ENCODE measurements at regions not wholly inside any gene's neighbourhood (a gene's known extent, or its start where the extent isn't known, plus 50 kb on each side); places are given as distances from the start of the nearest gene placed in this dataset.

DNA sequence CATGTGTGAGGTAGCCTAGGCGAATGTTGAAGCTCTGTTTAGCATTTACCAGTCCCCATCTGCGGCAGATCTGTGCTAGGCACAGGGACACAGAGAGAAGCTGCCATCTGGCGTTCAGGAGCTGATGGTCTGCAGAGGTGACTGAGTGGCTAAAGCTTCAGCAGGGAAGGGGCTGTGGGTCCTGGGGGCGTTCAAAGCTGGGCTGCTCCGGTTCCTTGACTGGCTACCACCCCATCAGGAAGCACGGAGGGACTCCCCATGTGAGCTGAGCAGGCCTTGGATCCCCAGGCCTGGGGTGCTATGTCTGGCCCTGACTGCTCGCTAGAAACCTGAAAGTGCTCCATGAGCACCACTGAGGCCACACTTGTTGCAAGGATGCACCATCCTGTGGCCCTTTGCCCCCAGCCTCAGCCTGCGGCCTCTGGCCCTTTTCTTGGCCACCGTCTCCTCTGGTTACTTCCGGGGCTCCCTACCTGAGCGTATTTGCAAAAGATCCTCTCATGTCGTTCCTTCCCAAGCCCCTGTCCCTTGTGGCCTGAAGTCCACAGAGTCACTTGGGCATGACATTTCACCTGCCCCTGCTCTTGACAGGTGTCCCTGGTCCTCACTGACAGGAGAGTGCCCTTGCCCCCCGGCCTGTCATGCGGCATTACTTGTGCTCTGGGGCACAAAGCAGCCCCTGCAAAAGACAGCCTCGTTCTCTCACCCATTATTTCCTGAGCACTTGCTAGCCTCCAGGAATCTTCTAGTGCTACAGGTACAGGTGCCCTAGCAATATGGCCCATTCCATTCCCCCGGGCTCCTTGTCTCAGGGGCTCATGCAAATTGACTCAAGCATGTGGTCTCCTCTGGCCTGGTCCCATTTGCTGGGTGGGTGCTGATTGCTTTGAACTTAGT, 108.1 kb downstream of the GLRX3 start:
- TF ChIP-seq POLR2A (IDR thresholded peaks at IDR 0.05): no peak
- TF ChIP-seq, protein P1, sequence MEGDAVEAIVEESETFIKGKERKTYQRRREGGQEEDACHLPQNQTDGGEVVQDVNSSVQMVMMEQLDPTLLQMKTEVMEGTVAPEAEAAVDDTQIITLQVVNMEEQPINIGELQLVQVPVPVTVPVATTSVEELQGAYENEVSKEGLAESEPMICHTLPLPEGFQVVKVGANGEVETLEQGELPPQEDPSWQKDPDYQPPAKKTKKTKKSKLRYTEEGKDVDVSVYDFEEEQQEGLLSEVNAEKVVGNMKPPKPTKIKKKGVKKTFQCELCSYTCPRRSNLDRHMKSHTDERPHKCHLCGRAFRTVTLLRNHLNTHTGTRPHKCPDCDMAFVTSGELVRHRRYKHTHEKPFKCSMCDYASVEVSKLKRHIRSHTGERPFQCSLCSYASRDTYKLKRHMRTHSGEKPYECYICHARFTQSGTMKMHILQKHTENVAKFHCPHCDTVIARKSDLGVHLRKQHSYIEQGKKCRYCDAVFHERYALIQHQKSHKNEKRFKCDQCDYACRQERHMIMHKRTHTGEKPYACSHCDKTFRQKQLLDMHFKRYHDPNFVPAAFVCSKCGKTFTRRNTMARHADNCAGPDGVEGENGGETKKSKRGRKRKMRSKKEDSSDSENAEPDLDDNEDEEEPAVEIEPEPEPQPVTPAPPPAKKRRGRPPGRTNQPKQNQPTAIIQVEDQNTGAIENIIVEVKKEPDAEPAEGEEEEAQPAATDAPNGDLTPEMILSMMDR (IDR thresholded peaks at IDR 0.05): no peak
